Esophagus mucosa (tissue), 1 donor: ENCODE measurements at regions not wholly inside any gene's neighbourhood (a gene's known extent, or its start where the extent isn't known, plus 50 kb on each side); places are given as distances from the start of the nearest gene placed in this dataset.
"Not testable (repeated sequence)": the region's sequence is repeated elsewhere in the genome, so short reads cannot be mapped to it uniquely, and the experiment has no call there.

Experiments
- ATAC-seq: fragments of 200-7000 bp; cut with Tn5 transposase; one replicate; pipeline ENCODE4 v1.9.1; 2020
- donor health status: DM: yes; HTN: yes; CAD: no.

DNA sequence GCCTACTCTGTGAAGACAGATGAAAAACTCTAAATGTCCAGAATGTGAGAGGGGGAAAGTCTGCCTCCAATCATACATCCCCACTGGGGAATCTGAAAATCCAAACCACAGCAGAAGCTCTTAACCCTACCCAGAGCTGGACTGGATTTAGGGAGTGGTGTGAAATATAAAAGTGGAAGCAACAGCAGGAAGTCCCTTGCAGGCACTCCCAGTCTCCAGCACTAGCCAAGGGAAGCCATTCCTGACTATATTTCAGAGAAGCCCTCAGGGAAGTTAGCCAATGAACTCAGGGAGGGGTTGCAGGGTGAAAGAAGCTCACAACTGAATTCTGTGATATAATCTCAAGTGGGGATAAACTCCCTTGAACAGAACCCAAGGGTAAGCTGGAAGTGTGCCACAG is 51.5 kb downstream of the CRPPA start:
- ATAC-seq = peak; percentile 56

- ATAC-seq = not testable (repeated sequence)
These were observed 52.0 kb downstream of the CRPPA start for GRCh38 chr7:16369309-16369708.

GRCh38 chr7:16368885-16369284 is 52.5 kb downstream of the CRPPA start:
- ATAC-seq = no peak

- ATAC-seq = no peak
These were observed 54.2 kb downstream of the CRPPA start for GRCh38 chr7:16367115-16367514.

GRCh38 chr7:16365952-16366351 is 55.4 kb downstream of the CRPPA start:
- no peak for ATAC-seq

DNA sequence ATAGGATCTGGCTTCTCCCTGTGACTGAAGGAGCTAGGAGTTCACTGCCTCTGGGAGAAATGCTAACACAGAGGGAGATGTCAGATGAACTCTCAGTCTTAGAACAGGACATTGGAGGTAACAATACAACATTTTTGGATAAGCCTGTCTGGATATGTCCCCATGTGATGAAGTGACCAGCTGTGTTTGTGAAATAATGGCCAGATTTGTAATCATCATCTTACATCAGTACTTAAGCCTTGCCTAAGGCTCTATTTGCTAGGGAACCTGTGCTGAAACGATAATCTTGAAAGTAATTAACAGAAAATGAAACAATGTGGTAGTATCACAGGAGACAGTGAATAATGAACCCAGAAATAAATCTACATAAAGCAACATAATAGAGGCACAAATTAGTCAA is 56.2 kb downstream of the CRPPA start:
- no peak for ATAC-seq

GRCh38 chr7:16359216-16359615 is 62.1 kb downstream of the CRPPA start:
- no peak for ATAC-seq

GRCh38 chr7:16357921-16358320 is 63.4 kb downstream of the CRPPA start:
- no peak for ATAC-seq

DNA sequence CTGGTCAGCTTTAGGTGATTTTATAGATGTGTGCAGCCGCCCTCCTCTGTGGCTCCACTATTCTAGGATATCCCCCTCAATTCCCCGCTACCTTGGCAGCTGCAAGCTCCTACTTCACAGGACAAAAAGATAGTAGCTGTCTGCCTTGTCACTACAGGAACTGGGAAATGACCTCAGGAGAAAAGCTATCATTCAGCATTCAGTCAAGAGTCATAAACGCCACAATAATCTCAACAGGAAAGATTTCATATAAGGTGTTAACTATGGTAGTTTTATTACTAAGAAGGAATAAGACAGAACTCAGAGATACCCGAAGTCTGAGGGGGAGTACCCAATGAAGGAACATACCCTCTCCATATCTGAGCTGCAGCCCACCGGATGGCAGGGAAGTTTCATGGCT is 63.9 kb downstream of the CRPPA start:
- no peak for ATAC-seq

- ATAC-seq = no peak
These were observed 64.9 kb downstream of the CRPPA start for GRCh38 chr7:16356301-16356958.

GRCh38 chr7:16354573-16354972 is 66.8 kb downstream of the CRPPA start:
- ATAC-seq = no peak

GRCh38 chr7:16353226-16353625 is 68.1 kb downstream of the CRPPA start:
- ATAC-seq = no peak

DNA sequence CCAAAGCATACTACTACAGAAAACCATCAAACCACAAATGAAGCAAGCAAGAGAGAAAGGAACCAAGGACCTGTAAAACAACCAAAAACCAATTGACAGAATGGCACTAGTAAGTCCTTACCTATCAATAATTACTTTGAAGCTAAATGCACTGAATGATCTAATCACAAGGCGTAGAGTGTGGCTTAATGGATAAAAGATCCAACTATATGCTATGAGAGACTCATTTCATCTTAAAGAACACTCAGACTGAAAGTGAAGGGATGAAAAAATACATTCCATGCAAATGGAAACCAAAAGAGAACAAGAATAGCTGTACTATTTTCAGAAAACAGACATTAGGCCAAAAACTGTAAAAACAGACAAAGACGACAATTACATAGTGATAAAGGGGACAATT is 70.7 kb downstream of the CRPPA start:
- no peak for ATAC-seq

GRCh38 chr7:16348251-16348650 is 73.1 kb downstream of the CRPPA start:
- ATAC-seq = no peak

GRCh38 chr7:16347827-16348192 is 73.5 kb downstream of the CRPPA start:
- no peak for ATAC-seq

- ATAC-seq = no peak
These were observed 74.1 kb downstream of the CRPPA start for GRCh38 chr7:16347066-16347826.

DNA sequence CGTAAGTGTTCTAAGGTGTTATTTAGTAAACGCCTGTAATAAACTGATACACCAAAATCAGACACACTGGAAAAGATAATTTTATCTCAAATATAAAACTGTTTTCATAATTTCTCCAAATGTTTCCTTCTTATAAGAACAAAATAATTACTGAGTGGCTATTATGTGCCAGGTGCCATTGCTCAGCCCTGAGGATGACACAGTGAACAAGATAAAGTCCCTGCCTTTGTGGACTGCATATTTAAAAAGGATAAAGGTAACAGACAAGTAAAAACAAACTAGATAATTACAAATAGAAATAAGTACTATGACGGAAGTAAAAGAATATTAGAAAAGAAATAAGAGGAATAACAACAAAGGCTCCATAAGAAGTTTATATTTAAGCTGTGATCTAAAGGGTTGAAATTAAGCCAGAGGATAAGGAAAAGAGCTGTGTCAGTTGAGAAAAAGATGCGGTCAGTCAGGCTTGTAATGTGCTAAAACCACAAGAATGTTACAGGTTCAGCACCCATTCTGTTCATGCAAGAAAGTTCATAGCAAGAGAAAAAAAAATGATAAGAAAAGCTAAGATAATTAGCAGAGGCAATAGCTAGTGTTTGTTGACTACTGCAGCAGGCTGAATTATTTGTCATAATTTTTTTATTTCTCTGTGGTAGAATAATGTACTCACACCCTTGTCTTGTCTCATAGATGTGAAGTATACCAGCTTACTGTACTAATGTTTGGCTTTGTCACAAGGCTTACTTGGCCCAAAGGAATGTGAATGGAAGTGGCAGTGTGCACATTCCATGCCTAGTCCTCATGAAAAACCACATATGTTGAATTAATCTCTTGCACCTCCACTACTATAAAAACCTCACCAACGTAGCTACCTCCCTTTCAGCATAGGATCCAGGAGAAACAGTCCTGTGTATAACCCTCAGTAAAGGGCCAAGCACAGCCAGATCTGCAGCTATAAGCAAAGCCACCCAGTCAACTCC is 75.1 kb downstream of the CRPPA start:
- ATAC-seq = peak; percentile 67

DNA sequence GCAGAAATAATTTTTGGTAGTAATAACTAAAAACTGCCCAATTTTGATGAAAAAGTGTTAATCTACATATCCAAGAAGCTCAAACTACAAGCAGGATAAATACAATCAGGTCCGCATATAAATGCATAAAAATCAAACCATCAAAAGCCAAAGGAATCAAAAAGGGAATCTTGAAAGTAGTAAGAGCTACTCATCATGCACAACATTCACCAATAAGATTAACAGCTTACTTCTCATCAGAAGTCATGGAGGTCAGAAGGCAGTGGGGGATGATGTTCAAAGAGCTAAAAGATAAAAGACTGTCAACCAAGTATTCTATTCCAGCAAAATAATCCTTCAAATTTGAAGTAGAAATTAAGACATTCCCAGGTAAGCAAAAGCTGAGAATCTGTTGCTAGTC is 76.4 kb downstream of the CRPPA start:
- no peak for ATAC-seq

DNA sequence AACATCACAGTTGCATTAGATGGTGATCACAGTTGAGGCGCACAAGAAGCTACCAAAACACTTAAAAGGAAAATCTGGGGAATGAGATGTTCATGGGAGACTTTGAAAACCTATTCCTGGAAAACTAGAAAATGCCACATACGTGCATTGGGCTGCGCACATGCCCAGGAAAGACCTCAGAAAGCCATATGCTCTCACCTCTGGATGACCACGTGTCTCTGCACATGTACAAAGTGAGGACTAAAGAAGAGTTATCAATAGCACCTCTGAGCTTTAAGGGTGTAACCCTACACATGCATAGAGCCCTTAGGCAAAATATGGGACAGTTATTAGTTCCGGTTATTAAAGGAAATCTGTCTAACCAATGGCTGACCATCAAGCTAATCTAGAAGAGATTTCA is 77.7 kb downstream of the CRPPA start:
- ATAC-seq = no peak

GRCh38 chr7:16338065-16338464 is 83.3 kb downstream of the CRPPA start:
- no peak for ATAC-seq

GRCh38 chr7:16326106-16326505 is 95.2 kb downstream of the CRPPA start:
- no peak for ATAC-seq

DNA sequence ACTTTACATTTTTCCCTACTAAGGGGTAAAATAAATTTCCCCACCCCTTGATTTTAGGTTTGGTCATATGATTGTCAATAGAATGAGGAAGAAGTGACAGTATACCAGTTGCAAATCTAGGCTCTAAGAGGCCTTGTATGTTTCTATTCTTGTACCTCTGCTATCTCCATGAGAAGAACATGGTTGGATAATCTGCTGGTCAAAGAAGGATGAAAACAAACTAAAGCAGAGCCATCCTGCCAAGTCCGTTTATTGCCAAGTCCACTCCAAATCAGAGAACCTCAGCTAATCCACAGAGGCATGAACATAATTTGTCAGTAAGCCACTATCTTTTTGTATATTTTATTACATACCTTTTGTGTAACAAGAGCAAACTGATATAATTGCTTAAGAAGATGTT is 98.0 kb downstream of the CRPPA start:
- no peak for ATAC-seq

DNA sequence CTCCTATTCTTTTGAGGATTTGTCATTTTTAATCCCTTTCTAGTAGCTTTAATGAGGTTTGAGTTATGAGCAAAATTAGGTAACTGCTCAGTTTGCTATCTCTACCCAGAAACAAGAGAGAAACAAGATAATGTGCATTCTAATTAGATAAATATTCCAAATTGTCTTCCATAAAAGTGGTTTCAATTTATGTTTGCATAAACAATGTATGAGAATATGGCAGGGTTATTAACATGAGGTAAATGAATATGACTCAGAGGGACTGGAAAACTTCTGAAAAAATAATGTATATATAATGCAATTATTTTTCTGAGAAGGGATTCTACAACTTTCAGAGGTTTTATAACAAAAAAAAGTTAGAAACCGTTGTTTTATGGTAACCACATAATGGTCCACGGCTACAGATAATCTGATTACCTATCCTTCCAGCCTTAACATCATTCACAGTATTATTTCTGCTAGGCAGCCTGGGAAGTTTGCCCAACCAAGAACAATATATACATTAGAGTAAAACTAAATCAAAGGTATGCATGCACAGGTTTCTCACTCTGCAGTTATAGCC is 101.2 kb downstream of the CRPPA start:
- ATAC-seq = no peak
